HG02885 (cell line): ENCODE measurements at regions not wholly inside any gene's neighbourhood (a gene's known extent, or its start where the extent isn't known, plus 50 kb on each side); places are given as distances from the start of the nearest gene placed in this dataset.
A peak's percentile ranks its signal among the peaks of the same experiment; 100 is the strongest.

Experiments used
- ATAC-seq: cut with Tn5 transposase; IDR thresholded peaks from one replicate; pipeline ENCODE4 v1.9.1; 2021; ENCODE audit warnings: mild to moderate bottlenecking; ENCODE audit not compliant: unreplicated experiment, poor library complexity

DNA sequence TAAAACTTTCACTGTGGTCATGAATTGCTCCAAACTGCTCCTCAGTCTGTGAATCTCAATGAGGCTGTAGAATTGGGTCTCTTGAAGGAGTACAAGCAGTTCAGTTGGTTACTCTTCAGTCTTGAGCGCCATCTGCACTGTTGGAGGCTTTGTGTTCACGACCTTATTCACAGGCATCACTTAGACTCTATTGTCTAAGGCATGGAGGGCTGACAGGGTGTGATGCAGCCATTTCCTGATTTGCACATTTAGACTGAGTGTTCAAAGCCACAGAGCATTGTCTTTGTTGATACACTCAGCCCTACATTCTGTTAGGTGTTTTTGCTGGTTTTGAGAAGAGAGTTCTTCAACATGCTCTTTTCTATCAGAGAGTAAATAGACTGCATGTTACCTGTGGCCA, 355.9 kb upstream of the RIOK2 start:
- no peak for ATAC-seq

DNA sequence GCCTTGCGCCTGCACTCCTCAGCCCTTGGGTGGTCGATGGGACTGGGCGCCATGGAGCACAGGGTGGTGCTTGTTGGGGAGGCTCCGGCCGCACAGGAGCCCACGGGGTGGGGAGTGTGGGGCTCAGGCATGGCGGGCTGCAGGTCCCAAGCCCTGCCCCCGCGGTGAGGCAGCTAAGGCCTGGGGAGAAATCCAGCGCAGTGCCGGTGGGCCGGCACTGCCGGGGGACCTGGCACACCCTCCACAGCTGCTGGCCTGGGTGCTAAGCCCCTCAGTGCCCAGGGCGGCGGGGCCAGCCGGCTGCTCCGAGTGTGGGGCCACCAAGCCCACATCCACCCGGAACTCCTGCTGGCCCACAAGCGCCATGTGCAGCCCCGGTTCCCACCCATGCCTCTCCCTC, 358.8 kb upstream of the RIOK2 start:
- no peak for ATAC-seq

DNA sequence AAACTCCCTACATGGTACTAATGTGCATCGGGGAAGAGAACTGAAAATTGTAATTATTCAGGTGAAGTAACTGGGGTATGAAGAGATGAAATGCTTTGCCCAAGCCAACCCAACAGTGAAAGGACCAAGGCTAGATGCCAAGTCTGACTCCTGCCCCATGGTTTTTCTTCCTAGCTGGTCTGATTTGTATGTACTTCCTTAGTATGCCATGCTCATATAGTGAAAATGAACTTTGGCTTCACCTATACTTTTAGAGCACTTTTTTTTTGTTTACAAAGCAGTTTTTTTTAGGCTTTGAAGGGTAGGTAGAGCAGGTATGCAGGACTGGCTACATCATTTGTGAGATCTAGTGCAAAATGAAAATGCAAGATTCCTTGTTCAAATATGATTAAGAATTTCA, 359.4 kb upstream of the RIOK2 start:
- ATAC-seq: no peak

DNA sequence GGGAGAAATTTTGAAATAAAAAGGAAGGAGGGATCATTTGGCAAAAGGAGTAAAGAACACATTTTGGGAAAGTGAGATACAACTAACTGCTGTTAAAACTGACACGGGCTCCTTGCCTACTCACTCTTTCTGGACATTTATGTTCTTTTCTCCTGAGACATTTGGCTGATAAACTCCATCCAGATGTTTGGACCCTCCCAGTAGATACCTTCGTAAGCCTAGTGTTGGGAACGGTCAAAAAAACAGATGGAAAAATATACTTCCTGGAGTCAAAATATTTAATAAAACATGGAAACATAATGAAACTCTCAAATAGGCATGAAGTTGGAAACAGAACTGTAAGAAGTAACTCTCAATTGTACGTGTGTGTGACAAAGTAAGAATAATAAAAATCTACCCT, 360.1 kb upstream of the RIOK2 start:
- no peak for ATAC-seq

DNA sequence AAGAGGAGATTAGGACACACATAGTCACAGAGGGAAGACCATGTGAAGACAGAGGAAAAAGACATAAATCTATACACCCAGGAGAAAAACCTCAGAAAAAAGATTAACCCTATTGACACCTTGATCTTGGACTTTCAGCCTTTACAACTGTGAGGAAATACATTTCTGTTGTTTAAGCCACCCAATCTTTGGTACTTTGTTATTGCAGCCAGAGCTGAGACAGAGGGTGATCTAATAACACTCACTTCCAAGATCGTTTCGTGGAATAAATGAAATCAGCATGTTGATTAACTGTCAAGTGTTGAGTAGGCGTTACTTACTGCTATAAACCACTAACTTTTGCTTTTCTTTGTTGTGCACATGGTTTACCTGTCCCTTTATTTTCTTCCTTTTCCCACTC, 361.2 kb upstream of the RIOK2 start:
- no peak for ATAC-seq

DNA sequence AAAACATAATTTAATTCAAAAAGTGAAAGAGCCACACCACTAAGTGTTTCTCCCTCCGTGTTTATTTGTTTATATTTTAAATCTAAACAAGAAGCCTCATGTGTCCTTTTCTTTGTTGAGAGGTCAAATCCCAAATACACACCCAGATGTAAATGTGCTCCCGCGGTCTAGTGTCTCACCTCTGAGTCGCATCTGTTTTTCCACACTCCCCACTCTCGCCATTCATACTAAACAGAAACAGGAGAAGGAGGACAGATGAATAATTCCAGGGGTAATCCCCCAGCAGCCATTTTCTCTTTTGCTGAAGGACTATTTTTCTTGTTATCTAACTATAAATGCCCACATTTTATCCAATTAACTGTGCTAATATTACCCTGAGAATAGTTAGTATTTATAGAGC, 361.6 kb upstream of the RIOK2 start:
- ATAC-seq: no peak

DNA sequence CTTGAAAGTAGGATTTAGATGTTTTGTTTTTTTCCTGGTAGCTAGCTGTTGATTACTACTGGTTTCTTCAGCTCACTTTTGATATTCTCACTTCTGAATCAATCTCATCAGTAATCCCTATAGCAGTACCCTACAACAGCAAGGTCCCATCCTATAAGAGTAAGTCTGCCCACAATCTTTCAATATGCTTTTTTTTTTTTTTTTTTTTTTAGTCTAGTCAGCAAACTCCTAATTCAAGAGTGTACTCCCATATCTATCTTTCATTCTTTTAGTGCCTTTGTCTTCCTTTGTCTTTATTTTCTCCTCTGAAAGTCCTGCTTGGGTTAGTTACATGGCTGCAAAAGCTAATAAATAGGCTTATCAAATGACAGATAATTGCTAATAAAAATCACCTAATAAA, 362.4 kb upstream of the RIOK2 start:
- no peak for ATAC-seq

DNA sequence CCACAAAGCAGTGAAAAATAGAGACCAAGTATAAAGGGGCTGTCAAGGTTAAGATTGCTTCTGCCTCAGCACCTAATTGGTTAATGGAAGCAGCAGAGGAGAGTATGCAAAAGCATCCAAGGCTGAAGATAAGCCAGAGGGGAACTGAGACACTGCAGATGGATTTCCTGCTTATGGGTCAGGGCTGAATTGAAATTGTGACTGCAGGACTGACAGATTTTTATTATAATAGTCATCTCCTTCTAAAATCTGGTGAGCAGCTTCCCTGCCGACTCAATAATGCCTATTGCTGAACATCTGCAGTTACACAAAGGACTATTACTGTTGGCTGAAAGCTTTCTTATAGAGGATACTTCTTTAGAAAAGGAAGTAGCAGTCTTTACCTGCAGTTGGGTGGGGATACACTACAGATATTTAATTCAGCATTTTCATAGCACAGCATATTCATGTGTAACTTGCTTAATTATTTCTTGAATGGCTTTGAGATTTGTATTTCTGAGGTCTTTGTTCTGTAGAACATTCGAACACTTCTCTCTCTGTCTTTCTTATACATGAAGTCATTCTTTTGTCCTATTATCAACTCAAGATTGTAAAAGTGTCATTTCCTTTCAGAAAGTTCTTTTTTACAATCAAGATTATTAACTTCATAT, 363.0 kb upstream of the RIOK2 start:
- ATAC-seq: no peak

DNA sequence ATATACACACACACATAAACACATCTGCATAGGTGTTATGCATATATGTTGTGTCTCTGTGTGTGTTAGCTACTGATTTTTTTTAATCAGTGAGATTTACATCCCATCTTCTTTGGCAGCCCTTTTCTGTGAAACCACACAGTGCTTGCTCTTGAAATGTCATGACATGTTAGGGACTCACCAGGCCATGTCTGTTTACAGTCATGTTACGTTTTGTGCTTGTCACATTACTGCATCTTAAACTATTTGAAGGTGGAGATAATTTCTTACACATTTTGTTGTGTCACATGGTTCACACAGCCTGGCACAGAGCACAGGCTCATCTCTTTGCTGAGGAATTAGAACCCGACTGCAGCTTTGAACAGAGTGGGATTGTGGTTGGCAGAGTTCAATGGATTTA, 364.4 kb upstream of the RIOK2 start:
- no peak for ATAC-seq

DNA sequence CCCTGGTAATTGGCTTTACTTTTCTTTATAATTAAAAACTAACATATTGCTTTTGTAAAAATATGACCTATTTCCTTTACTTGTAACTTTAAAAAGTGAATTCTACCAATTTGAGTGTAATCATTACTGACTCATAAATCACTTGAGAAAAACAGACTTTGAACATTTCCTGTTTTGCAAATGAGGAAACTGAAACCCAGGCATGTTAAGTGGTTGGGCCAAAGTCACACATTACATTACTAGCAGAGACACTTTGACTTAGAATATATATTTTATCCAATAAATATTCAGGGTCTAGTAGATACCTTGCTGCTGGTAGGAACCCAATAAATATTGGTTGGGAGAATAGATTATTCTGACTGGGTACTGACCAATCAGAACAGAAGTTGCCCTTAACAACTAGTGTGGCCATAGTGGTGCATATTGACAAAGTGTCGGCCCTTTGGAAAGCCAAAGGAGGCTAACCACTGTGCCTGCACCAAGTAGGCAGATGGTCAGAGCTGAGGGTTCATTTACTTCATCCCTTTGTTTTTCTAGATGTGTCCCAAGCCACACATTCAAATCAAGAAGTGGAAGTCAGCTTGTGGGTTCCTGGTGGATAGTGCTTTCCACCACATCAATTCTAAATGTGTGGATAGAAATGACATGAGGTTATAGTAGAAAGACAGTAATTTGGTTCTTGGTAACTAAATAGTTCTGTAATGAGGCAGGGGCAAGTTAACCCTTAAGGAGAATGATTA, 365.1 kb upstream of the RIOK2 start:
- ATAC-seq: peak; percentile 86

DNA sequence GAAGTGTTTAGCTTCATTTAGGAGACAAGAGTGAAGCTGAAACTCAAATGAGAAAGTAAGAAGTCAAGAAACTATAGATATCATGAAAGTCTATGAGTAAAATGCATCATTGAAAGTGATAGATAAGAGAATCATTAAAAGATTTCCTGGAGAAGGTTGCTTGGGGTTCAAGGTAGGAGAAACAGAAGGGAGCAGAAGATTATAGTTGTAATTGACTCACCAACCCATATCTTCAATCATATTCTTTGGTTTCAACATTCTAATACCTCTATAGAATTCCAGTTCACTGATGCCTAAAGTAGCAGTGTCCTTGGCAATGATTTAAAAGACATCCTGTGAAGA, 365.7 kb upstream of the RIOK2 start:
- no peak for ATAC-seq

DNA sequence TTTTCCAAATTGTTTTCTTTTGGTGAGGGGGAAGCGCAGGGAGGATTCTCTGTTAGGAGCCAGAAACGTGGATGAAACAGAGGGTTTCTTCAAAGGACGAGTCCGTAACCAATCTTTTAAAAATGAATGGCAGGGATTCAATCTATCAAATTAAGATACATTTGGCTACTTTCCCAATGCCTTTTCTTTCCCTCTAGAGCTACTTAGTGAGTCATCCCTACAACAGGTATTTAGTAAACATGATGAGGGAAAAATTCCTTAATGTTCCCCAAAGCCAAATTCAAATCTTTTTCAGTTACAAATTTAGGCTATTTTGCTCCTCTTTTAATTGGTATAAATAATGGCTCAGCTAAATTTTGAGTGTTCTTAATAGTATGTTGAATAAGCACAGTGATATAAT, 366.4 kb upstream of the RIOK2 start:
- no peak for ATAC-seq

DNA sequence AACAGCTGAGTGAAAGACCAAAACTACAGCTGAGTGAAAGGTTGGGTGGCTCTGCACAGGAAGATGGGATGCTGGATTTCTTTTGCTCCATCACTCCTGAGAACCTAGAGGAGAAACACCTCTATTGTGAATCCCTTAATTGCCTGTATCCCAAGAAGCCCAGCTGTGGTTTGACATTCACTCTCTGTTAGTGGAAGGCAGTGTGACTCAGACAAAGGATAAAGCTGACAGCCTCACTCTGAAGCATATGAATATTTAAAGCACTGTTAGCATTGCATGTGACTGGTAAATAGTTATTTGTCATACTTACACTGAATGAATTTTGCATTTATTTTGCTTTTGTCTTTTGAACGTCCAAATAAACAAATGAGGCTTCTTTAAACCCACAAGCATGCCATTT, 367.1 kb upstream of the RIOK2 start:
- no peak for ATAC-seq

DNA sequence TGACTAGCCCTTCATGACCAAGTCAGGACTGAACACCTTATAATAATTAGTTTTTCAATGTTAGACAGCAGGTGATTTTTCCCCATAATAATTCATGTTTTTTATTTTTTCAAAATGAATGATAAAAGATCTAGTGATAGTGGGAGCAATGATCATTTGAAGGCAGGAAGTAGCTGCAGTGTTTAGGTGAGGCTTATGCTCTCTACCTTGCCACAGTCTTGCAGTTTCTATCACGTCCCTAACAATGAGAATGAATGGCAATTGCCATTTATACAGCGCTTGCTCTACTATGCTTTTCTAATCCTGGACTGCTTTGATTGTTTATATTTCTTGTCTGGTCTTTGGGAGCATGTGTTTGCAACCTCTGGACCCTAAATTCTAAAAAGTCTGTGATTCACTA, 367.8 kb upstream of the RIOK2 start:
- no peak for ATAC-seq

DNA sequence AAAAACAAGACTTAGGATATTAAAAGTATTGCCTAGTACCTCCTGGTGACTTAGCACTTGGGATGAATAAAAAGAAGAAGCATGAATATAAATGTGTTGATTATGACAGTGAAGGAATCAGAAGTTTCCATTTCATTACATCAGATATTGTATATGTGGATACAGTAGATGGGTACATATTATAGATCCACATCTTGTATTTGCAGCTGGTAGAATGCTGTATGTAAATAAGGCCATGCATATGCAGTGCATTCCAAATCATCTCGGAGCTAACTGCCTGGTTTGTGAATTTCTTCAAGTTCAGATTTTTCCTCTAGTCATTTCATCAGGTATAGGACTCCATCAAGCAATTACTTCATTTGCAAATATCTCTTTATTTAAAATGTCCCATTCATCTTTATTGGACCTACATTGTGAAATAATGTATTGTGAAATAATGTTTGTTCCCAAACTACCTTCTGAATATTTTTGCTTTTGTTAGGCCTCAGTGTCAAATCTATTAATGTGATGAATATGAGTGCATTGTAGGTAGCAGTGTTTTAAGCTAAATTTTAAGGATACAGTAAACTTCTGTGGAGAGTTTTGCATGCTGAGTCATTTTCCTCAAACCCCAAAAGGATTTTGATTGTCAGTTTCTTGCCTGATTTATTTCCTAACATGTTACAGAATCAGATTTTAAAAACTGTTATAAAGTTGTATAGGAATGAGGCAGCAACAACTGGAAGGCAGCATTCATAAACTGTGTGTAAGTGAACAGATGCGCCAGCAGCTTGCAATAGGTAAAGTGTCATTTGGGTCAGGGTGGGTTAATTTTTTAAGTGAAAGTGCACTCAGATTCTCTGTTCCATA, 370.8 kb upstream of the RIOK2 start:
- ATAC-seq: no peak

DNA sequence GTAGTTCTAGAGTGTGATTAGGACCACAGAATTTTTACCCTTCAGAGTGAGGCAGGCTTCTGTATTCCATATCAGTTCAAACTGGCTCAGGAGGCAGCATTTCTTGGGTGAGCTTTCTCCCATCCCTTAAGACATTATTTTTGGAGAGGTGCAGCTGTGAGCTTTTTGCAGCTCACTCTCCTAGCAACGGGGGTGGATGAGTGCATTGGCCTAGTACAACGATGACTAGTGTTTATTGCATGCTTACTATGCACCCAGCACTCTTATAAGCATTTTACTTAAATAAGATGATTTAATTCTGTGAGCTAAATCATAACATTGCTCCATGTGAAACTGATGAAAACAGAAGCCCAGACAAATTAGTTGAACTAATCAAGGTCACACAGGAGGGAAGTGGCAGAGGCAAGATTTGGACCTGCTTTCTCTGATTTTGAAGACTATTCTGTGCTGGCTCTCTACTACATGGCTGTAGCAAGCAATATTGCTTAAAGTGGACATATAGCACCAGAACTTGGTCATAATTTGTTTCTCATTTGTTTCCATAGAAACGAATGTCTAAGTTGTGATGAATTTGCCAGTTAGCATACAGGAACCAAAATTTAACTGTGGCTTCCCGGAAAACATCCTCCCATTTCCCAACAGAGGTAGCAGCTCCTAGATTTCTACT, 372.1 kb upstream of the RIOK2 start:
- ATAC-seq: no peak

DNA sequence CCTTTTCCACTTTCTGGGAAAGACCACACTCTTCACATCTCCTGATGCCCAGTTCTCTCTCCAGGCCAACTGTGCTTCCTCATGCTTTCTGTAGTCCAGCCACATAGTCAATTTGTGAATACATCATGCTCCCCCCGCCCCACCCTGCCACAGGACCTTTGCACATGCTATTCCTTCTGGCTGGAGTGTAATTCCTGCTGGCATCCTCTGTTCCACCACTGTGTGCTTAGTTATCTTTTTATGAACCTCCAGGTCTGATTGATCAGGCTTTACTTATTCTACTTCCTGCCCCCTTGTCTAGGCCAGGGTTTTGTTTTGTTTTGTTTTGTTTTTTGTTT, 372.6 kb upstream of the RIOK2 start:
- no peak for ATAC-seq

DNA sequence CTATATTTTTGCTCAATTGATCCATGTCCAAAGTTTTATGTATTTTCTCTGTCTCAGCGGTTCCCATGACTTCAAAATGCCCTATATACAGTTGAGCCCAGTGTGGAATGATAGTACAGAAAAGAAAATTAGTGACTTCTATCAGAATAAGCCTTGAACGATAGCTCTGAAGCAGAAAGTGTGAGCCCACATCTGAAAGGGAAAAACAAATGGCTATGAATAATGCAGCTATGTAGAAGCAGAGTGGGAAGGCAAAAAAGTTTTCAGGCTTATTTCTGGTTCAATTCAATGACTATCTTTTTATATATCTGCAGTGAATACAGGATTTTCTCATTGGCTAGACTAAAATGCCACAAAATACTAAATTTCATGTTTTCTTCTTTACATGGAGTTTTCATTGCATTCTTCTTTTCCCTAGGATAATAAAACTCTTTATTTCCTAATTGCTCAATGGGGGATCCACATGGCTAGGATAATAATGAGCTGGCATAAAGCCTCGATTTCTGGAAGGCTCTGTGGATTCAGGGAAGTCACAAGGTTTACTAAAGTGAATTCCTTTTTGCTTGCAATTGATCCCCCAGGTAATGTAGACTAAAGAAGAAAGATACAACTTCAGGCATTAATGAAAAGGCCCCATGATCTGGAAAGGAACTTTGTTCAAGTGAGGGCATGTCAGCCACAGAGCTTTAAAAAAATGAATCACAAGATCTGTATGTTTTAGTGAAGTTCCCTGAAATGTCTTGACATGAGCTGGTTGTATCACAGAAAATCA, 377.0 kb upstream of the RIOK2 start:
- no peak for ATAC-seq

DNA sequence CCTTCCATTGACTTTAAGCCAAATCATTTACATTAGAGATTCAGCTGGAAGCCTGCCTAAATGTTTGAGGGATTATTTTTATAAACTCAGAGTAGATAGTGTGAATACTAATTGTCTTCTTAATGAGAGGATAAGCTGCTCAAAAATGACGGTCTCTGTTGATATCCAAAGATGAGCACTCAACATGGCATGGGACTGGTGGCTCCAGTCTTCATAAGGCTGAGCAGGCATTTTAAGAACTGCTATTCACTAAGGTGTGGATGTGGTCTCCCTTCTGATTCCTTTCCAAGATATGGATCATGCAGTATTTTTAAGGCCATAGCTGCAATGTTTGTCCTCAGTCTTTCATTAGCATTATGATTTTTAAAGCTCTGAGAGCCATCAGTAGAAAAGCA, 377.5 kb upstream of the RIOK2 start:
- ATAC-seq: no peak

DNA sequence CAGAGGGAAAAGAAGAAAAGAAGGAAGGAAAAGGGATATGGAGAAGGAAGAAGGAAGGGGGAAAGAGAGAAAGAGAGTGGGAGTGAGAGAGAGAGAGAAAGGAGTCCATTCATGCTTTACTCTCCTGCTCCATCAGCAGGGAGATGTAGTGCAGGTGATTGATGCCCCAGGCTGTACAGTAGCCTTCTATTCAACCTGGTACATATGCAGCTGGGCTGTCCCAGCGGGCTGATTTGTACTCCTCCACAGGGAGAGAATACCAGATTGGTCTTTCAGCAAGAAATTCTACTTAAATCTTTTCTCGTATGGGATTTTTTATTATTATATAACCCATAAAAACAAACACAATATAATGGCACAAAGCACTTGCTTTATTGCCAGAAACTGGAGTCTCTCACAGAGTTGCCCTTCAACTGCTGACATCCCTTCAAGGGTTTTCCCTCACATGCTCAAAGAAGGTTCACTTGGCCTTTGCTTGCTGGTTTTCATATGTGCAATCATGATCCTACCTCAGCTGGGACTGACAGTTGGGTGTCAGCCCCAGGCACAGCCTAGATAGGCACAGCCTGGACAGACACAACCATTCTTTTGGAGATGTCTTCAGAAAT, 380.1 kb upstream of the RIOK2 start:
- no peak for ATAC-seq
